Glutamatergic neuron (in vitro differentiated cells): ENCODE measurements at regions not wholly inside any gene's neighbourhood (a gene's known extent, or its start where the extent isn't known, plus 50 kb on each side); places are given as distances from the start of the nearest gene placed in this dataset.

Source experiments
- DNase-seq: peaks from one replicate; pipeline ENCODE4 v3.0.0; 2022
- H3K27ac Mint-ChIP-seq: one replicate; pipeline ENCODE4 v1.8.0; 2020; ENCODE audit warnings: mild to moderate bottlenecking, mixed read lengths, inconsistent platforms; ENCODE audit not compliant: unreplicated experiment
- H3K27me3 Mint-ChIP-seq: one replicate; pipeline ENCODE4 v1.8.0; 2020; ENCODE audit warnings: mild to moderate bottlenecking, moderate library complexity, mixed read lengths, inconsistent platforms; ENCODE audit not compliant: unreplicated experiment
- H3K36me3 Mint-ChIP-seq: one replicate; pipeline ENCODE4 v1.8.0; 2020; ENCODE audit warnings: mild to moderate bottlenecking, mixed read lengths, inconsistent platforms; ENCODE audit not compliant: unreplicated experiment
- H3K4me1 Mint-ChIP-seq: one replicate; pipeline ENCODE4 v1.8.0; 2020; ENCODE audit warnings: mild to moderate bottlenecking, low read depth, mixed read lengths, inconsistent platforms; ENCODE audit not compliant: unreplicated experiment
- H3K4me3 Mint-ChIP-seq: one replicate; pipeline ENCODE4 v1.8.0; 2020; ENCODE audit warnings: mild to moderate bottlenecking, mixed read lengths, inconsistent platforms; ENCODE audit not compliant: unreplicated experiment
- H3K9me3 Mint-ChIP-seq: one replicate; pipeline ENCODE4 v1.8.0; 2020; ENCODE audit warnings: mild to moderate bottlenecking, moderate library complexity, mixed read lengths, inconsistent platforms; ENCODE audit not compliant: unreplicated experiment
- TF ChIP-seq, protein P1 (sequence below): fragments of 200-600 bp; sonication (generic); IDR thresholded peaks from one replicate; pipeline ENCODE4 v1.5.0; 2021; ENCODE audit not compliant: partially characterized antibody, unreplicated experiment

DNA sequence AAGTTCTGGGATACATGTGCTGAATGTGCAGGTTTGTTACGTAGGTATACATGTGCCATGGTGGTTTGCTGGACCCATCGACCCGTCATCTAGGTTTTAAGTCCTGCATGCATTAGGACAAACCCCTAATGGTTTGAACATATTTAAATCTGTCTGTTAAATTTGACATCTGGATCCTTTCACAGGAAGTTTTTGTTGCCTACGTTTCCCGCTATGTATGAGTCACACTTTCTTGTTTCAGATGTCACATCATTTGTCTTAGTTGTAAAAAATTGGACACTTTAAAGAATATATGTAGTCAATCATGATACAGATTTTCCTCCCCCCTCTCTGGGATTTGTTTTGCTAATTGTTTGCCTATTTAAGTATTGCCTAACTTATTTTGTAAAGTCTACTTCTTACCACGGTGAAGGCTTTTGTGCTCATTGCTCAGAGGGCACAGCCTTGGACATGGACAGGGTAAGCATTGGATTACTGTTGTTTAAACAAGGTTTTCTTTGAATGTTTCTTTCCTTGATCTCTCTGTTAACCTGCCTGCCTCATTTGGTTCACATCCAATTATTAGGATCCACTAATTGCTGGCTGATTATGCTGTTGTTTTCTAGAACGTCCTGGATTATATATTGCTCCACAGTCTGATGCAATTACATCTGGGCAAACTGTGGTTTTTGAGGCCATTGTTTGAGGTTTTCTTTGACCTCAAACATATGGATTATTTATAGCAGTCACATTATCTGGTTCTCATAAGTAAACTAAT is 1441.4 kb downstream of the AACS start:
- Mint-ChIP-seq H3K27me3 (no peaks in the 10 kb centered on the region), H3K27ac (no peak overlapping the region), H3K36me3 (peaks cover 4% of the 10 kb centered on the region), H3K9me3 (peaks cover 3% of the 10 kb centered on the region), H3K4me3 (no peak overlapping the region), H3K4me1 (no peaks in the 10 kb centered on the region)
- TF ChIP-seq, protein P1, sequence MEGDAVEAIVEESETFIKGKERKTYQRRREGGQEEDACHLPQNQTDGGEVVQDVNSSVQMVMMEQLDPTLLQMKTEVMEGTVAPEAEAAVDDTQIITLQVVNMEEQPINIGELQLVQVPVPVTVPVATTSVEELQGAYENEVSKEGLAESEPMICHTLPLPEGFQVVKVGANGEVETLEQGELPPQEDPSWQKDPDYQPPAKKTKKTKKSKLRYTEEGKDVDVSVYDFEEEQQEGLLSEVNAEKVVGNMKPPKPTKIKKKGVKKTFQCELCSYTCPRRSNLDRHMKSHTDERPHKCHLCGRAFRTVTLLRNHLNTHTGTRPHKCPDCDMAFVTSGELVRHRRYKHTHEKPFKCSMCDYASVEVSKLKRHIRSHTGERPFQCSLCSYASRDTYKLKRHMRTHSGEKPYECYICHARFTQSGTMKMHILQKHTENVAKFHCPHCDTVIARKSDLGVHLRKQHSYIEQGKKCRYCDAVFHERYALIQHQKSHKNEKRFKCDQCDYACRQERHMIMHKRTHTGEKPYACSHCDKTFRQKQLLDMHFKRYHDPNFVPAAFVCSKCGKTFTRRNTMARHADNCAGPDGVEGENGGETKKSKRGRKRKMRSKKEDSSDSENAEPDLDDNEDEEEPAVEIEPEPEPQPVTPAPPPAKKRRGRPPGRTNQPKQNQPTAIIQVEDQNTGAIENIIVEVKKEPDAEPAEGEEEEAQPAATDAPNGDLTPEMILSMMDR, result no peak
- no peak for DNase-seq

DNA sequence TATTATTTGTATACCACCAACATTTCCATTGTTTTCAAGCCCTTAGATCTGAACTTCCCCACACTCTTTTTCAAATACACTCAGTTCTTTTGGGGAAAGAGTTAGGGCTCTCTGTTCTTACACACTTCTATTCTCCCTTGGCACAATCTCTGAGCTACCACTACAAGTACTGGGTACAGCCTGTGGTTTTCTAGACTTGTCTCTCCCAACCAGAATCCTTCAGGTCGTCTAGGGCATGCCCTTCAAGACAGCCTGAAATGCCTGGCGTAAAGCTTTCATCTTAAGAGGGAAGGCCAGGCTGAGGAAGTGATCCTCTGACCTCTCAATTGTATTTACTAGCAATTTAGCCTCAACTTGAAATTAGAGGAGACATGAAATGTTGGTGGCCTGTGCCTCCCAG is 1442.0 kb downstream of the AACS start:
- Mint-ChIP-seq H3K27me3 (no peaks in the 10 kb centered on the region), H3K36me3 (peaks cover 4% of the 10 kb centered on the region), H3K27ac (no peak overlapping the region), H3K4me3 (no peak overlapping the region), H3K4me1 (no peaks in the 10 kb centered on the region), H3K9me3 (peaks cover 3% of the 10 kb centered on the region)
- TF ChIP-seq, protein P1, result no peak
- no peak for DNase-seq

DNA sequence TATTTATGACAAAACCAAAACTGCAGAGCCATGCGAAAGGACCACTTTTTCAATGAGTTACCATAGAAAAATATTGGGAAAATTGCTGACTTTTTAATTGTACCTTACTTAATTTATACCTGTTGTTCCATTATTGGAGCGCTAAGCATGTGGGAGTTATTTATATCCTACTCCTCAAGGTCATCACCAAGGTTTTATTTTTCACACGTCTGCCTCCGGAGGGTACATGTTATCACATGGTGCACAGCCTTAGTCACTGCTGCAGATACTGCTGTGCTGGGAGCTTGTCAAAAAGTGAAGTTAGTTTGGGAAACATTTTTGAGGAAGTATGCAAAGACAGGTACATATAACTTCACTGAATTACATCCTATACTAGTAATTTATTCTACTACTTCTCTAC is 1444.3 kb downstream of the AACS start:
- no peaks in the 10 kb centered on the region for H3K4me1 Mint-ChIP-seq
- H3K36me3 Mint-ChIP-seq, result peaks cover 4% of the 10 kb centered on the region
- H3K4me3 Mint-ChIP-seq, result no peak overlapping the region
- no peak overlapping the region for H3K27ac Mint-ChIP-seq
- no peak for DNase-seq
- TF ChIP-seq, protein P1, result no peak
- peaks cover 2% of the 10 kb centered on the region for H3K9me3 Mint-ChIP-seq
- H3K27me3 Mint-ChIP-seq, result no peaks in the 10 kb centered on the region

DNA sequence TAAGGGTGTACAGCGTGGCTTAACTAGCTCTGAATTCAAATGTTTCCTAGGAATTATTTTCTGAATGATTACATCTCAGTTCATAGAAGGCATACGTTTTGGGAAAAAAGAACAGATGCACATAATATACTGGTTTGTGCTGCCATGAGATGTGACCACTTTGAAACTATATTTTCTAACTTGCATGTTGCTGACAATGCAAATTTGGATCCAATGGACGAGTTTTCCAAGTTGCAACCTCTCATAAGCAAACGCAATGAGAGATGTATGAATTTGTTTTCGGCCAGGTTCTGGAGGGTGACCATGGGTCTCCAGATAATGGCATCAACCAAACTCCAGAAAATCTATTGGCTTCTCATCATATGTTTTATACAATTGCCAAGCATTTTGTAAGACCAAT is 1445.4 kb downstream of the AACS start:
- Mint-ChIP-seq H3K27me3 (no peaks in the 10 kb centered on the region), H3K9me3 (peaks cover 2% of the 10 kb centered on the region), H3K36me3 (peaks cover 4% of the 10 kb centered on the region), H3K4me1 (no peaks in the 10 kb centered on the region), H3K4me3 (no peak overlapping the region), H3K27ac (no peak overlapping the region)
- TF ChIP-seq, protein P1, result no peak
- DNase-seq, result no peak
